H1 (cell line): ENCODE measurements at regions not wholly inside any gene's neighbourhood (a gene's known extent, or its start where the extent isn't known, plus 50 kb on each side); places are given as distances from the start of the nearest gene placed in this dataset.

Experiments used
- BACH1 ChIP-seq: IDR thresholded peaks from 2 replicates; pipeline ENCODE4 v1.6.1; 2012; ENCODE audit warnings: low read length, improper control_type of control experiment
- CHD1 ChIP-seq: IDR thresholded peaks from 2 replicates; pipeline ENCODE4 v1.6.1; 2012; ENCODE audit warnings: low read depth, low read length, improper control_type of control experiment
- NANOG ChIP-seq: IDR thresholded peaks from 2 replicates; pipeline ENCODE4 v1.6.1; 2011; ENCODE audit warnings: low read length, low read depth, mild to moderate bottlenecking, inconsistent platforms; ENCODE audit not compliant: insufficient read depth, poor library complexity, severe bottlenecking
- POU5F1 ChIP-seq: IDR thresholded peaks from 2 replicates; pipeline ENCODE4 v1.6.1; 2011; ENCODE audit warnings: low read depth, mild to moderate bottlenecking, low read length, moderate library complexity
- SUZ12 ChIP-seq: fragments of 200-600 bp; sonication (generic); IDR thresholded peaks from 2 replicates; pipeline ENCODE4 v1.6.1; 2012; ENCODE audit warnings: mild to moderate bottlenecking, inconsistent platforms, low read length, moderate library complexity, mixed read lengths
- TF ChIP-seq, protein P1 (sequence below): fragments of 300-600 bp; sonication (generic); IDR thresholded peaks from 2 replicates; pipeline ENCODE4 v1.7.1; 2012; ENCODE audit warnings: low read length, moderate library complexity, mild to moderate bottlenecking, inconsistent platforms; ENCODE audit not compliant: insufficient replicate concordance
- TF ChIP-seq, protein P2 (sequence below): IDR thresholded peaks from 2 replicates; pipeline ENCODE4 v1.6.1; 2011; ENCODE audit warnings: low read length, improper control_type of control experiment

DNA sequence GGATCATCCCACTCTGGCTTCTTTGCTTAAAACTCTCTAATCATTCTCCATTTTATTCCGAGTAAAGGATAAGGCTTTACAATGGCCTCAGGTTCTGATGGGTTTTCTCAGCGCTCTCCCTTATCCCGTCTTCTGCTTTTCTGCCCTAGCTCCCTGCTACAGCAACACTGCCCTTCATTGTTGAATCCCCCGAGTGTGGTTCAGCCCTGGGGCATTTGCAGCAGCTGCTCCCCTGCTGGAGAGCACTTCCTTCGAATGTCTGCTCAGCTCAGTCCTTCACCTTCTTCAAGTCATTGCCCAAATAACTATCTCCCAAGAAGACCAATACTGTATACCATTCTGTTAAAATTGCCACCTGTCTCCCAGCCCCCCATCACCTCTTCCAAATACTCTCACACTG lies 111.8 kb downstream of the TBXT start (continued):
- TF ChIP-seq, protein P1, sequence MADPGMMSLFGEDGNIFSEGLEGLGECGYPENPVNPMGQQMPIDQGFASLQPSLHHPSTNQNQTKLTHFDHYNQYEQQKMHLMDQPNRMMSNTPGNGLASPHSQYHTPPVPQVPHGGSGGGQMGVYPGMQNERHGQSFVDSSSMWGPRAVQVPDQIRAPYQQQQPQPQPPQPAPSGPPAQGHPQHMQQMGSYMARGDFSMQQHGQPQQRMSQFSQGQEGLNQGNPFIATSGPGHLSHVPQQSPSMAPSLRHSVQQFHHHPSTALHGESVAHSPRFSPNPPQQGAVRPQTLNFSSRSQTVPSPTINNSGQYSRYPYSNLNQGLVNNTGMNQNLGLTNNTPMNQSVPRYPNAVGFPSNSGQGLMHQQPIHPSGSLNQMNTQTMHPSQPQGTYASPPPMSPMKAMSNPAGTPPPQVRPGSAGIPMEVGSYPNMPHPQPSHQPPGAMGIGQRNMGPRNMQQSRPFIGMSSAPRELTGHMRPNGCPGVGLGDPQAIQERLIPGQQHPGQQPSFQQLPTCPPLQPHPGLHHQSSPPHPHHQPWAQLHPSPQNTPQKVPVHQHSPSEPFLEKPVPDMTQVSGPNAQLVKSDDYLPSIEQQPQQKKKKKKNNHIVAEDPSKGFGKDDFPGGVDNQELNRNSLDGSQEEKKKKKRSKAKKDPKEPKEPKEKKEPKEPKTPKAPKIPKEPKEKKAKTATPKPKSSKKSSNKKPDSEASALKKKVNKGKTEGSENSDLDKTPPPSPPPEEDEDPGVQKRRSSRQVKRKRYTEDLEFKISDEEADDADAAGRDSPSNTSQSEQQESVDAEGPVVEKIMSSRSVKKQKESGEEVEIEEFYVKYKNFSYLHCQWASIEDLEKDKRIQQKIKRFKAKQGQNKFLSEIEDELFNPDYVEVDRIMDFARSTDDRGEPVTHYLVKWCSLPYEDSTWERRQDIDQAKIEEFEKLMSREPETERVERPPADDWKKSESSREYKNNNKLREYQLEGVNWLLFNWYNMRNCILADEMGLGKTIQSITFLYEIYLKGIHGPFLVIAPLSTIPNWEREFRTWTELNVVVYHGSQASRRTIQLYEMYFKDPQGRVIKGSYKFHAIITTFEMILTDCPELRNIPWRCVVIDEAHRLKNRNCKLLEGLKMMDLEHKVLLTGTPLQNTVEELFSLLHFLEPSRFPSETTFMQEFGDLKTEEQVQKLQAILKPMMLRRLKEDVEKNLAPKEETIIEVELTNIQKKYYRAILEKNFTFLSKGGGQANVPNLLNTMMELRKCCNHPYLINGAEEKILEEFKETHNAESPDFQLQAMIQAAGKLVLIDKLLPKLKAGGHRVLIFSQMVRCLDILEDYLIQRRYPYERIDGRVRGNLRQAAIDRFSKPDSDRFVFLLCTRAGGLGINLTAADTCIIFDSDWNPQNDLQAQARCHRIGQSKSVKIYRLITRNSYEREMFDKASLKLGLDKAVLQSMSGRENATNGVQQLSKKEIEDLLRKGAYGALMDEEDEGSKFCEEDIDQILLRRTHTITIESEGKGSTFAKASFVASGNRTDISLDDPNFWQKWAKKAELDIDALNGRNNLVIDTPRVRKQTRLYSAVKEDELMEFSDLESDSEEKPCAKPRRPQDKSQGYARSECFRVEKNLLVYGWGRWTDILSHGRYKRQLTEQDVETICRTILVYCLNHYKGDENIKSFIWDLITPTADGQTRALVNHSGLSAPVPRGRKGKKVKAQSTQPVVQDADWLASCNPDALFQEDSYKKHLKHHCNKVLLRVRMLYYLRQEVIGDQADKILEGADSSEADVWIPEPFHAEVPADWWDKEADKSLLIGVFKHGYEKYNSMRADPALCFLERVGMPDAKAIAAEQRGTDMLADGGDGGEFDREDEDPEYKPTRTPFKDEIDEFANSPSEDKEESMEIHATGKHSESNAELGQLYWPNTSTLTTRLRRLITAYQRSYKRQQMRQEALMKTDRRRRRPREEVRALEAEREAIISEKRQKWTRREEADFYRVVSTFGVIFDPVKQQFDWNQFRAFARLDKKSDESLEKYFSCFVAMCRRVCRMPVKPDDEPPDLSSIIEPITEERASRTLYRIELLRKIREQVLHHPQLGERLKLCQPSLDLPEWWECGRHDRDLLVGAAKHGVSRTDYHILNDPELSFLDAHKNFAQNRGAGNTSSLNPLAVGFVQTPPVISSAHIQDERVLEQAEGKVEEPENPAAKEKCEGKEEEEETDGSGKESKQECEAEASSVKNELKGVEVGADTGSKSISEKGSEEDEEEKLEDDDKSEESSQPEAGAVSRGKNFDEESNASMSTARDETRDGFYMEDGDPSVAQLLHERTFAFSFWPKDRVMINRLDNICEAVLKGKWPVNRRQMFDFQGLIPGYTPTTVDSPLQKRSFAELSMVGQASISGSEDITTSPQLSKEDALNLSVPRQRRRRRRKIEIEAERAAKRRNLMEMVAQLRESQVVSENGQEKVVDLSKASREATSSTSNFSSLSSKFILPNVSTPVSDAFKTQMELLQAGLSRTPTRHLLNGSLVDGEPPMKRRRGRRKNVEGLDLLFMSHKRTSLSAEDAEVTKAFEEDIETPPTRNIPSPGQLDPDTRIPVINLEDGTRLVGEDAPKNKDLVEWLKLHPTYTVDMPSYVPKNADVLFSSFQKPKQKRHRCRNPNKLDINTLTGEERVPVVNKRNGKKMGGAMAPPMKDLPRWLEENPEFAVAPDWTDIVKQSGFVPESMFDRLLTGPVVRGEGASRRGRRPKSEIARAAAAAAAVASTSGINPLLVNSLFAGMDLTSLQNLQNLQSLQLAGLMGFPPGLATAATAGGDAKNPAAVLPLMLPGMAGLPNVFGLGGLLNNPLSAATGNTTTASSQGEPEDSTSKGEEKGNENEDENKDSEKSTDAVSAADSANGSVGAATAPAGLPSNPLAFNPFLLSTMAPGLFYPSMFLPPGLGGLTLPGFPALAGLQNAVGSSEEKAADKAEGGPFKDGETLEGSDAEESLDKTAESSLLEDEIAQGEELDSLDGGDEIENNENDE, result no peak
- TF ChIP-seq, protein P2, sequence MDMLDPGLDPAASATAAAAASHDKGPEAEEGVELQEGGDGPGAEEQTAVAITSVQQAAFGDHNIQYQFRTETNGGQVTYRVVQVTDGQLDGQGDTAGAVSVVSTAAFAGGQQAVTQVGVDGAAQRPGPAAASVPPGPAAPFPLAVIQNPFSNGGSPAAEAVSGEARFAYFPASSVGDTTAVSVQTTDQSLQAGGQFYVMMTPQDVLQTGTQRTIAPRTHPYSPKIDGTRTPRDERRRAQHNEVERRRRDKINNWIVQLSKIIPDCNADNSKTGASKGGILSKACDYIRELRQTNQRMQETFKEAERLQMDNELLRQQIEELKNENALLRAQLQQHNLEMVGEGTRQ, result no peak
- TF ChIP-seq CHD1 (no peak), NANOG (no peak), BACH1 (no peak), SUZ12 (no peak), POU5F1 (no peak)
